HCT116 (cell line): ENCODE measurements at regions not wholly inside any gene's neighbourhood (a gene's known extent, or its start where the extent isn't known, plus 50 kb on each side); places are given as distances from the start of the nearest gene placed in this dataset.
A peak's percentile ranks its signal among the peaks of the same experiment; 100 is the strongest.

Source experiments
- ATAC-seq: fragments of 200-7000 bp; cut with Tn5 transposase; 2 replicates; pipeline ENCODE4 v1.9.1; 2020; ENCODE audit warnings: mild to moderate bottlenecking, moderate library complexity
- BruUV-seq: library from RNA; stranded (reverse); fragments of 400-500 nt; replicated peaks from 2 replicates; lab custom pipeline; 2021; lab: Mats Ljungman, UMichigan
- CTCF ChIA-PET: fragments of 300-600 bp; sonication (Branson Sonifier 250); formaldehyde crosslinking; loops from one replicate; lab custom pipeline; 2021; ENCODE audit warnings: antibody characterized with exemption; lab: Charles Lee
- POLR2A ChIA-PET: fragments of 300-600, 350-600 bp; sonication (Branson Sonifier 250); formaldehyde crosslinking; loops from one replicate; lab custom pipeline; 2021; ENCODE audit warnings: antibody characterized with exemption; lab: Charles Lee
- RAD21 ChIA-PET, 2 experiments: fragments of 300-600 bp; sonication (Branson Sonifier 250); formaldehyde crosslinking; loops; one replicate each; lab custom pipeline; 2023; ENCODE audit warnings: low total read pairs in 2 of 2; ENCODE audit not compliant: uncharacterized antibody in 2 of 2, unreplicated experiment in 2 of 2, low non-redundant PET in 1 of 2; lab: Charles Lee
- DNase-seq: peaks from one replicate; pipeline ENCODE4 v3.0.0-alpha.2; 2010; ENCODE audit warnings: low read depth, low spot score
- H2AFZ ChIP-seq: fragments of 200-600 bp; shearing (Covaris generic), sonication (generic); 2 replicates; pipeline ENCODE4 v1.6.1; 2017; ENCODE audit warnings: low read depth, mixed run types, mixed read lengths, antibody characterized with exemption, low read length; ENCODE audit not compliant: poor library complexity, severe bottlenecking
- H3K27ac ChIP-seq: 2 replicates; pipeline ENCODE4 v1.5.1; 2012; ENCODE audit warnings: low read depth, low read length
- H3K27me3 ChIP-seq: fragments of 200-600 bp; sonication (generic); 2 replicates; pipeline ENCODE4 v1.6.1; 2016; ENCODE audit warnings: mixed run types, low read length, mixed read lengths; ENCODE audit not compliant: insufficient read depth
- H3K36me3 ChIP-seq, 2 experiments: fragments of 200-500 bp in 1 of 2; fragments of 200-600 bp in 1 of 2; sonication (Bioruptor generic) in 1 of 2; sonication (generic) in 1 of 2; 2 replicates each; pipeline versions ENCODE4 v1.5.1 to v1.6.1; 2014 to 2016; ENCODE audit warnings: low read length in 2 of 2, inconsistent platforms in 1 of 2, mixed read lengths in 1 of 2, mixed run types in 1 of 2; ENCODE audit not compliant: insufficient read depth in 2 of 2, control insufficient read depth in 1 of 2
- H3K4me1 ChIP-seq, 2 experiments: fragments of 200-600 bp in 1 of 2; sonication (generic) in 1 of 2; 2 replicates each; pipeline versions ENCODE4 v1.5.1 to v1.6.1; 2012 to 2017; ENCODE audit warnings: low read length in 2 of 2, inconsistent platforms in 1 of 2, mild to moderate bottlenecking in 1 of 2, mixed read lengths in 1 of 2, mixed run types in 1 of 2, moderate library complexity in 1 of 2; ENCODE audit not compliant: insufficient read depth in 2 of 2, control insufficient read depth in 1 of 2
- H3K4me2 ChIP-seq: fragments of 200-600 bp; sonication (generic); 2 replicates; pipeline ENCODE4 v1.6.1; 2017; ENCODE audit warnings: mixed run types, low read length, mixed read lengths
- H3K4me3 ChIP-seq, 2 experiments: fragments of 200-600 bp in 1 of 2; sonication (generic) in 1 of 2; replicated peaks in 1 of 2; 2 replicates each; pipeline ENCODE4 v1.5.1; 2011 to 2016; ENCODE audit warnings: low read length in 2 of 2, control low read depth in 1 of 2, low read depth in 1 of 2, mild to moderate bottlenecking in 1 of 2, mixed read lengths in 1 of 2, mixed run types in 1 of 2
- H3K79me2 ChIP-seq: fragments of 200-600 bp; sonication (generic); 2 replicates; pipeline ENCODE4 v1.6.1; 2017; ENCODE audit warnings: mild to moderate bottlenecking, mixed run types, low read length, moderate library complexity, mixed read lengths; ENCODE audit not compliant: insufficient read depth
- H3K9ac ChIP-seq: fragments of 200-600 bp; sonication (generic); 2 replicates; pipeline ENCODE4 v1.6.1; 2016; ENCODE audit warnings: low read length, mixed read lengths
- H3K9me2 ChIP-seq: fragments of 200-600 bp; sonication (generic), shearing (Covaris generic); 2 replicates; pipeline ENCODE4 v1.6.1; 2017; ENCODE audit warnings: mixed run types, mild to moderate bottlenecking, moderate library complexity; ENCODE audit not compliant: insufficient read depth
- H3K9me3 ChIP-seq, 2 experiments: fragments of 200-500 bp in 1 of 2; fragments of 200-600 bp in 1 of 2; sonication (Bioruptor generic) in 1 of 2; sonication (generic) in 1 of 2; 2 replicates each; pipeline ENCODE4 v1.6.1; 2014 to 2017; ENCODE audit warnings: low read length in 2 of 2, mixed read lengths in 2 of 2, inconsistent platforms in 1 of 2, low read depth in 1 of 2, mild to moderate bottlenecking in 1 of 2, mixed run types in 1 of 2, moderate library complexity in 1 of 2; ENCODE audit not compliant: control insufficient read depth in 1 of 2, insufficient read depth in 1 of 2
- H4K20me1 ChIP-seq: fragments of 200-600 bp; sonication (generic), shearing (Covaris generic); 2 replicates; pipeline ENCODE4 v1.6.1; 2017; ENCODE audit warnings: mixed run types, mild to moderate bottlenecking, moderate library complexity; ENCODE audit not compliant: insufficient read depth
- CEBPB ChIP-seq: IDR thresholded peaks from 2 replicates; pipeline ENCODE4 v1.6.1; 2012; ENCODE audit warnings: low read depth
- CTCF ChIP-seq, 3 experiments: fragments of 200-600 bp in 1 of 3; sonication (generic) in 1 of 3; IDR thresholded peaks in 2 of 3; conservative IDR thresholded peaks in 1 of 3; 2 replicates each; pipeline ENCODE4 v1.5.1; 2012 to 2017; ENCODE audit warnings: low read depth in 2 of 3, low read length in 2 of 3, antibody characterized with exemption in 1 of 3, borderline replicate concordance in 1 of 3, control low read depth in 1 of 3, mild to moderate bottlenecking in 1 of 3, mixed read lengths in 1 of 3, mixed run types in 1 of 3, moderate library complexity in 1 of 3; ENCODE audit not compliant: insufficient read depth in 1 of 3
- JUND ChIP-seq: IDR thresholded peaks from 2 replicates; pipeline ENCODE4 v1.6.1; 2012
- RAD21 ChIP-seq: IDR thresholded peaks from 2 replicates; pipeline ENCODE4 v1.6.1; 2012; ENCODE audit warnings: low read depth, mild to moderate bottlenecking
- REST ChIP-seq: IDR thresholded peaks from 2 replicates; pipeline ENCODE4 v1.6.1; 2012; ENCODE audit warnings: low read depth
- SP1 ChIP-seq: IDR thresholded peaks from 2 replicates; pipeline ENCODE4 v1.6.1; 2012; ENCODE audit warnings: low read depth
- SRF ChIP-seq: IDR thresholded peaks from 2 replicates; pipeline ENCODE4 v1.6.1; 2012; ENCODE audit warnings: low read depth
- intact Hi-C: fragments of 100-400 bp; cut with micrococcal nuclease; formaldehyde crosslinking; loops from 2 replicates; pipeline ENCODE4 v1.10.0; 2022

- TF ChIP-seq REST (no peak), SP1 (no peak), CEBPB (no peak)
These were observed 261.8 kb downstream of the TBC1D4 start (continued) for GRCh38 chr13:75220238-75220542.

GRCh38 chr13:75219479-75220237, 262.3 kb downstream of the TBC1D4 start:
- peak; percentile 100 for ATAC-seq
- no peak overlapping the region for H3K9ac ChIP-seq

More at GRCh38 chr13:75219479-75220237, 262.3 kb downstream of the TBC1D4 start:
- Histone ChIP-seq H4K20me1 (no peaks in the 10 kb centered on the region), H3K9me3 (no peaks in the 10 kb centered on the region), H3K27ac (no peak overlapping the region), H3K36me3 (no peaks in the 10 kb centered on the region), H3K4me2 (peak overlapping the region; percentile 48), H3K27me3 (peaks cover 16% of the 10 kb centered on the region; the same call in 1 of the 2 replicates), H3K9me2 (no peaks in the 10 kb centered on the region), H3K4me1 (no peaks in the 10 kb centered on the region), H3K4me3 (no peak overlapping the region), H3K79me2 (no peaks in the 10 kb centered on the region), H2AFZ (peak overlapping the region; percentile 94)
- BruUV-seq, result no TSS peak
- ChIA-PET POLR2A (interaction anchor here (0.6 kb wide), 1 partner anchor 15 kb away, joined by 3 read pairs; no protein-coding TSS in a partner anchor), RAD21 (interaction anchor here (0.5 to 0.6 kb wide), 2 partner anchors 288 to 297 kb away, joined by 3 to 6 read pairs; no protein-coding TSS in a partner anchor), CTCF (interaction anchor here (0.5 to 1.4 kb wide), 16 partner anchors 8 to 1806 kb away, joined by 3 to 8 read pairs (median 4); no protein-coding TSS in a partner anchor)
- intact Hi-C loops, result loop anchor here (1.0 to 5.0 kb wide), 4 partner anchors 932 to 1497 kb away; no protein-coding TSS in a partner anchor
- no peak for TF ChIP-seq SRF
- peak; percentile 92 for TF ChIP-seq RAD21
- TF ChIP-seq CTCF (IDR thresholded peaks at IDR 0.05 in 2 of 3, conservative IDR thresholded peaks at IDR 0.05 in 1 of 3; ENCODE audit: borderline replicate concordance in 1 of 3, insufficient read depth in 1 of 3, low read depth in 2 of 3, low read length in 2 of 3), result peak; percentile 60 to 97 (median 90)
- TF ChIP-seq JUND, result no peak
- peak; percentile 31 for DNase-seq
